Mesenchymal stem cell (in vitro differentiated cells and primary cell): ENCODE measurements at regions not wholly inside any gene's neighbourhood (a gene's known extent, or its start where the extent isn't known, plus 50 kb on each side); places are given as distances from the start of the nearest gene placed in this dataset.

Source experiments
- DNase-seq: peaks from one replicate; pipeline ENCODE4 v3.0.0-alpha.2; 2013
- H2AFZ ChIP-seq: one replicate; pipeline ENCODE4 v1.6.1; 2013; ENCODE audit warnings: low read depth, mild to moderate bottlenecking, control low read depth, inconsistent platforms, low read length, moderate library complexity
- H2AK5ac ChIP-seq: 2 replicates; pipeline ENCODE4 v1.6.1; 2013; ENCODE audit warnings: low read length, moderate library complexity, mild to moderate bottlenecking, inconsistent platforms; ENCODE audit not compliant: severe bottlenecking
- H2BK120ac ChIP-seq: one replicate; pipeline ENCODE4 v1.6.1; 2013; ENCODE audit warnings: low read depth, mild to moderate bottlenecking, inconsistent platforms, low read length, moderate library complexity
- H2BK12ac ChIP-seq, 2 experiments: one replicate each; pipeline ENCODE4 v1.6.1; 2013; ENCODE audit warnings: inconsistent platforms in 2 of 2, low read length in 2 of 2, mild to moderate bottlenecking in 2 of 2, moderate library complexity in 2 of 2, control low read depth in 1 of 2
- H2BK15ac ChIP-seq: one replicate; pipeline ENCODE4 v1.6.1; 2013; ENCODE audit warnings: mild to moderate bottlenecking, low read depth, inconsistent platforms; ENCODE audit not compliant: poor library complexity, severe bottlenecking
- H2BK5ac ChIP-seq: 2 replicates; pipeline ENCODE4 v1.6.1; 2013; ENCODE audit warnings: low read depth, mild to moderate bottlenecking, low read length, control low read depth, inconsistent platforms; ENCODE audit not compliant: poor library complexity, severe bottlenecking
- H3K14ac ChIP-seq, 2 experiments: one replicate each; pipeline ENCODE4 v1.6.1; 2013; ENCODE audit warnings: inconsistent platforms in 2 of 2, low read length in 2 of 2, control low read depth in 1 of 2, mild to moderate bottlenecking in 1 of 2, moderate library complexity in 1 of 2
- H3K18ac ChIP-seq, 2 experiments: one replicate each; pipeline ENCODE4 v1.6.1; 2013; ENCODE audit warnings: inconsistent platforms in 2 of 2, low read length in 2 of 2, control low read depth in 1 of 2, low read depth in 1 of 2, mild to moderate bottlenecking in 1 of 2
- H3K23ac ChIP-seq, 2 experiments: one replicate each; pipeline ENCODE4 v1.6.1; 2013; ENCODE audit warnings: inconsistent platforms in 2 of 2, low read length in 2 of 2, mild to moderate bottlenecking in 2 of 2, moderate library complexity in 2 of 2, control low read depth in 1 of 2
- H3K27ac ChIP-seq: 2 replicates; pipeline ENCODE4 v1.5.1; 2013; ENCODE audit warnings: mild to moderate bottlenecking, moderate library complexity, low read length, control low read depth, inconsistent platforms; ENCODE audit not compliant: poor library complexity, severe bottlenecking
- H3K27me3 ChIP-seq, 2 experiments: 2 replicates each; pipeline versions ENCODE4 v1.6.1 to v1.7.0; 2013; ENCODE audit warnings: low read length in 2 of 2, mild to moderate bottlenecking in 2 of 2, moderate library complexity in 2 of 2, control low read depth in 1 of 2, inconsistent platforms in 1 of 2; ENCODE audit not compliant: control insufficient read depth in 1 of 2, insufficient read depth in 1 of 2
- H3K36me3 ChIP-seq, 2 experiments: 2 replicates each; pipeline versions ENCODE4 v1.6.1 to v1.7.0; 2013; ENCODE audit warnings: low read length in 2 of 2, control low read depth in 1 of 2, inconsistent platforms in 1 of 2, low read depth in 1 of 2, mild to moderate bottlenecking in 1 of 2; ENCODE audit not compliant: insufficient read depth in 2 of 2, control insufficient read depth in 1 of 2
- H3K4ac ChIP-seq, 2 experiments: one replicate each; pipeline ENCODE4 v1.6.1; 2013; ENCODE audit warnings: inconsistent platforms in 2 of 2, low read length in 2 of 2, mild to moderate bottlenecking in 2 of 2, moderate library complexity in 2 of 2, control low read depth in 1 of 2, low read depth in 1 of 2
- H3K4me1 ChIP-seq: 2 replicates; pipeline ENCODE4 v1.6.1; 2013; ENCODE audit warnings: low read depth, low read length, control low read depth; ENCODE audit not compliant: control insufficient read depth, insufficient read depth
- H3K4me2 ChIP-seq: 2 replicates; pipeline ENCODE4 v1.6.1; 2013; ENCODE audit warnings: low read length, mild to moderate bottlenecking, inconsistent platforms; ENCODE audit not compliant: poor library complexity, severe bottlenecking
- H3K4me3 ChIP-seq, 2 experiments: 2 replicates each; pipeline versions ENCODE4 v1.5.1 to v1.7.0; 2013; ENCODE audit warnings: low read length in 2 of 2, mild to moderate bottlenecking in 2 of 2, control low read depth in 1 of 2, low read depth in 1 of 2; ENCODE audit not compliant: insufficient read depth in 1 of 2
- H3K79me1 ChIP-seq: replicated peaks from 2 replicates; pipeline ENCODE4 v1.6.1; 2013; ENCODE audit warnings: mild to moderate bottlenecking, control low read depth, low read length, inconsistent platforms; ENCODE audit not compliant: poor library complexity, severe bottlenecking
- H3K9ac ChIP-seq: 2 replicates; pipeline ENCODE4 v1.7.0; 2013; ENCODE audit warnings: mild to moderate bottlenecking, low read length, moderate library complexity
- H3K9me3 ChIP-seq: 2 replicates; pipeline ENCODE4 v1.7.0; 2013; ENCODE audit warnings: mild to moderate bottlenecking, low read length; ENCODE audit not compliant: control insufficient read depth
- H4K8ac ChIP-seq: one replicate; pipeline ENCODE4 v1.6.1; 2013; ENCODE audit warnings: inconsistent platforms, mild to moderate bottlenecking, low read length, moderate library complexity
- H4K91ac ChIP-seq: one replicate; pipeline ENCODE4 v1.6.1; 2013; ENCODE audit warnings: mild to moderate bottlenecking, low read length, inconsistent platforms
- WGBS: methylation state at CpG from one replicate; pipeline ENCODE4 v1.1.7; 2013; ENCODE audit warnings: mixed read lengths; 5-methylcytosine and 5-hydroxymethylcytosine counted together

- no peak overlapping the region for H2BK120ac ChIP-seq
- DNase-seq = no peak
- H3K14ac ChIP-seq = no peak overlapping the region
- H3K27me3 ChIP-seq = peaks cover 0 to 19% of the 10 kb centered on the region in 2 experiments
- H4K91ac ChIP-seq = no peak overlapping the region
- no peak overlapping the region for H3K18ac ChIP-seq
- H2BK15ac ChIP-seq = no peak overlapping the region
- no peak overlapping the region for H3K27ac ChIP-seq
- no peak overlapping the region for H3K4ac ChIP-seq
- no peaks in the 10 kb centered on the region for H3K4me1 ChIP-seq
- no peak overlapping the region for H3K23ac ChIP-seq
- WGBS = 37% methylated on average over 1 of the region's 1 CpG
- H4K8ac ChIP-seq = no peak overlapping the region
- no peak overlapping the region for H2AFZ ChIP-seq
- no peak overlapping the region for H3K9ac ChIP-seq
- no peak overlapping the region for H2BK5ac ChIP-seq
- H2BK12ac ChIP-seq = no peak overlapping the region
- no peak overlapping the region for H3K4me2 ChIP-seq
- peaks cover 2% of the 10 kb centered on the region for H3K9me3 ChIP-seq
- H2AK5ac ChIP-seq = no peak overlapping the region
- no peaks in the 10 kb centered on the region for H3K36me3 ChIP-seq
- no peak overlapping the region for H3K4me3 ChIP-seq
- no peaks in the 10 kb centered on the region for H3K79me1 ChIP-seq
Observed at GRCh38 chr18:47436871-47437270, 185.4 kb upstream of the SKOR2 start.

- Histone ChIP-seq H3K9ac (no peak overlapping the region), H2AFZ (no peak overlapping the region), H3K18ac (no peak overlapping the region), H4K8ac (no peak overlapping the region), H4K91ac (no peak overlapping the region), H2BK120ac (no peak overlapping the region), H3K27ac (no peak overlapping the region), H3K79me1 (no peaks in the 10 kb centered on the region), H2BK12ac (no peak overlapping the region), H3K23ac (no peak overlapping the region), H3K36me3 (no peaks in the 10 kb centered on the region), H3K4me3 (no peak overlapping the region), H3K14ac (no peak overlapping the region), H2BK5ac (no peak overlapping the region), H2BK15ac (no peak overlapping the region), H3K4me1 (no peaks in the 10 kb centered on the region), H3K27me3 (peaks cover 0 to 32% of the 10 kb centered on the region in 2 experiments), H3K9me3 (peaks cover 2% of the 10 kb centered on the region), H3K4ac (no peak overlapping the region), H2AK5ac (no peak overlapping the region), H3K4me2 (no peak overlapping the region)
- no peak for DNase-seq
- WGBS = no CpG with 5 or more reads among the region's 1 CpG
Observed at GRCh38 chr18:47434214-47434746, 182.8 kb upstream of the SKOR2 start.

DNA sequence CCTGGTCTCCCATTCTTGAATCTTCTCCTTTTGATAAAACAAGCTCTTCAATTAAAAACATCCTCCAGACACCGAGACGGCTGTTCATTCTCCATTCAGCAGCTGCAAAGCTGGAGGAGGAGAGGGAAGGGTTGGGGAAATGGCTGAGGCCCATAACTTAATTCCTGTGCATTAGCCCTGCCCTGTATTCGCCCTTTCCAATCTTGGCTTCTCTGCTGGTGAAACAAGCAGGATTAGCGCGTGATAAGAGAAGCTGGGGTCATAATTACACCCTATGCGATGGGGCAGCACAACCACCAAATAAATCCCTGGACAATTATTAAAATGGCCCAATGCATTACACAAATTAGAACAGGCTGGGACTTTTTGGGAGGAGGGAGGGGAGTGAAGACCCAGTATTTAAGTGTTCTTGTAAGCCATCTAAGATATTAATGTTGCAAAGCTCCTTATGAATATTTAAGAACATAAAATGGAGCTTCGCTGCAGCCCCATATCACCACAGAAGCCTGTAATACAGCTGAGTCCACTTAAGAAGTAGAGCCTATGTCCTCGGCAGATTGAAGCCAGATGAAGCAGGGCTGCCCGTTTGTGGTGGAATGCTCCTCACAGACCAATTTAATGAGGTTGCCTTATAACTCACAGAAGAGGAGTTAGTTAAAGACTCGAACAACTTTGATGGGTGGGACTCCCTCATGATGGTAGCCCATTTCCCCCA is 176.6 kb upstream of the SKOR2 start:
- Histone ChIP-seq H3K18ac (no peak overlapping the region), H3K23ac (no peak overlapping the region), H2AFZ (no peak overlapping the region), H2AK5ac (no peak overlapping the region), H3K9me3 (peaks cover 2% of the 10 kb centered on the region), H3K4me2 (no peak overlapping the region), H3K4me3 (no peak overlapping the region), H2BK15ac (no peak overlapping the region), H2BK12ac (no peak overlapping the region), H3K27ac (no peak overlapping the region), H3K14ac (no peak overlapping the region), H3K4me1 (no peaks in the 10 kb centered on the region), H2BK120ac (no peak overlapping the region), H4K8ac (no peak overlapping the region), H4K91ac (no peak overlapping the region), H3K9ac (no peak overlapping the region), H3K4ac (no peak overlapping the region), H3K36me3 (no peaks in the 10 kb centered on the region), H3K27me3 (peaks cover 0 to 36% of the 10 kb centered on the region in 2 experiments), H3K79me1 (no peaks in the 10 kb centered on the region), H2BK5ac (no peak overlapping the region)
- DNase-seq = no peak
- WGBS = 74% methylated on average over 10 of the region's 10 CpGs

GRCh38 chr18:47427072-47427471 is 175.6 kb upstream of the SKOR2 start:
- Histone ChIP-seq H3K9ac (no peak overlapping the region), H2BK12ac (no peak overlapping the region), H3K36me3 (no peaks in the 10 kb centered on the region), H3K18ac (no peak overlapping the region), H3K9me3 (no peaks in the 10 kb centered on the region), H3K4me1 (no peaks in the 10 kb centered on the region), H2BK120ac (no peak overlapping the region), H4K91ac (no peak overlapping the region), H3K23ac (no peak overlapping the region), H3K14ac (no peak overlapping the region), H3K4ac (no peak overlapping the region), H3K27me3 (peaks cover 0 to 29% of the 10 kb centered on the region in 2 experiments), H4K8ac (no peak overlapping the region), H2BK5ac (no peak overlapping the region), H3K4me2 (no peak overlapping the region), H3K27ac (no peak overlapping the region), H3K79me1 (no peaks in the 10 kb centered on the region), H3K4me3 (no peak overlapping the region), H2AFZ (no peak overlapping the region), H2AK5ac (no peak overlapping the region), H2BK15ac (no peak overlapping the region)
- DNase-seq = no peak
